Right lung (tissue), 2 donors: ENCODE measurements at regions not wholly inside any gene's neighbourhood (a gene's known extent, or its start where the extent isn't known, plus 50 kb on each side); places are given as distances from the start of the nearest gene placed in this dataset.
A peak's percentile ranks its signal among the peaks of the same experiment; 100 is the strongest.
"Not testable (repeated sequence)": the region's sequence is repeated elsewhere in the genome, so short reads cannot be mapped to it uniquely, and the experiment has no call there.

ENCODE experiments used
- DNase-seq, 2 donors: peaks; one replicate each; pipeline ENCODE4 v3.0.0-alpha.2; 2013

DNA sequence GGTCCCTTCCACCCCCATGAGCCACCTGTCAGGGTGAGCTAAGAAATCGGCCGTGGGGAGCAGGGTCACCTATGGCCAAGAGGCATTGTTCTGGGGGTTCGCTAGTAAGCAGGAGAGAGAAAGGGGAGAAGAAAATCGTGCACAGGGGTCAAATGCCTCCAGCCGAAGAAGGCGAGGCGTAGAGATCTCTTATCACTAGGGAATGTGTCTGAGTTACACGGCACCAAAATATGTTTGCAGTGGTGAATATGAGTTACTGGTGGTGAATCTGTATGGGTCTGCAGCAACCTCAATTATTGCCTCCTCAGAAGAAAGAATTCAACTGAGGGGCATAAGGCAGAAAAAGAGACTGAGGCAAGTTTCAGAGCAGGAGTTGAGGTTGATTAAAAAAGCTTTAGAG, 54.2 kb upstream of the RABGAP1L start:
- no peak for DNase-seq

DNA sequence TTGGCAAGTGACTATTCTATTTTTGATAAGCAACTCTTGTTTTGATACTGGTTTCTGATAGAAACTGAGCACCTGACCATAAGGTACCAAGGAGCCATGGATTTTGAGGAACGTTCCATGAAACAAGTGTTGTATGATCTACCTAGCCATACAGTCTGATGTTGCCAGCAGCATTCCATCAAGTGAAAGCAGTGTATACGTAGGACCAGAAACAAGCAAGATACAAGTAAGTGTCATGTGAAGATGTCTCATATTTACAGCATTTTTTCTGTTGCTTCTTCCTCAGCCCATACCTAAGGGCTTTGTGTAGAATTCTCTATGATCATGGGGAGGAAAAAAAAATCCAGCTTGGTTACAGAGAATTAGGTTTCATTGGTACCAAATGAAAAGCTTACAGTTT, 55.6 kb upstream of the RABGAP1L start:
- no peak for DNase-seq

- DNase-seq: not testable (repeated sequence)
These were observed 57.3 kb upstream of the RABGAP1L start for GRCh38 chr1:174101976-174102375.

DNA sequence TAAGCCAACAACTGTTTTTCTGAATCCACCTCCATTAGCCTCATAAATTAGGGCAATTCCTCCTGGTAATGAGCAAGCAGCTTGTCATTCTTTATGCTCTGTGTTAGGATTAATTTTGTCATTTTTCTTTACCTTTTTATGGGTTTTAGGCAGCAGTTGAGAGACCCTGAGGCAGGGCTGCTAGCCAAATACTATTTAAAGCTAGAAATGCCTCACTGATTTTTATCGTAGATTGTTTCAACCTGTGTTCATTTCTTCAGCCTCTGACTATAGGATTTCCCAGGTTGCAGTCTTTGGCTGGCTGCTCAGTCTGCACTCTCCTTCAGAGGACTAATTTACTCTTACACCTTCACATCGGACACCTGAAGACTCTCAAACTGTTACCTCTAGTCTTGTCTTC, 61.9 kb upstream of the RABGAP1L start:
- DNase-seq: no peak

DNA sequence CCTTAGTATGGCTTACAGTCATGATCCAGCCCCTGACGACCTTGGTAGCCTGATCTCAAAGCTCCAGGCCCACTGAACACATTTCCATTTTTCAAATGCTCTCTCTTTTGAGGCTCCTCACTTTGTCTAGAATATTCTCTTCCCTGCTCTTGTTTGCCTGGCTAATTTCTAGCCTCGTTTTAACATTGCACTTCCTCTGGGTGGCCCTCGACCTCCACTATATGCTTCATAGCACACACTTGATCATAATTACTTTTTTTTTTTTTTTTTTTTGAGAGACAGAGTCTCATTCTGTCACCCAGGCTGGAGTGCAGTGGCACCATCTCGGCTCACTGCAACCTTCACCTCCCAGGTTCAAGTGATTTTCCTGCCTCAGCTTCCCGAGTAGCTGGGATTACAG, 65.5 kb upstream of the RABGAP1L start:
- not testable (repeated sequence) for DNase-seq

DNA sequence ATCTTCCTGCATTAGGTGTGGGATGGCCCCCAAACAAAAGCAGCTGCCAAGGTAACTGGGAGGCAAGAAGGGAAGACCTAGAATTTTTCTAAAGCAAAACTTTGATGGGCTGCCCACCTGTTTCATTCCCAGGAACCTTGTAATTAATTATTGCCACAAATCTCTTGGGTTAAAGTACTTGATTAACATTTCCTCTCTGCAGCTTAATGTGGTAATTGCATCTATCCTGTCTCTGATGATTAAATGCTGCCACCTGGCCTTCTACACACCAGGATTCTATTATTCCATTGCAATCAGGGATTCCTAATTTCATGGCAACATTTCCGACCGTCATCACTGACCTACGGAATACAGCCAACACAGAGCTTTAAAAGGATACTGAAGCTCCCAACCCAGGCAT, 68.3 kb upstream of the RC3H1 start:
- DNase-seq: no peak

GRCh38 chr1:174080819-174081218, 58.7 kb upstream of the RC3H1 start:
- no peak for DNase-seq

DNA sequence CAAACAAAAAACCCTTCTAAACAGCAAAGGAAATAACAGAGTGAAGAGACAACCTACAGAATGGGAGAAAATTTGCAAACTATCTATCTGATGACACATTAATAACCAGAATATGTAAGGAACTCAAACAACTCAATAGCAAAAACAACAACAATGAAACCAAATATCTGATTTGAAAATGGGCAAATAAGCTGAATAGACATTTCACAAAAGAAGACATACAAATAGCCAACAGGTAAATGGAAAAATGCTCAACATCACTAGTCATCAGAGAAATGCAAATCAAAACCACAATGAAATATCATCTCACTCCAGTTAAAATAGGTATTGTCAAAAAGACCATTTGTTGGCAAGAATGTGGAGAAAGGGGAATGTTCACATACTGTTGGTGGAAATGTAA, 57.6 kb upstream of the RC3H1 start:
- DNase-seq: no peak

DNA sequence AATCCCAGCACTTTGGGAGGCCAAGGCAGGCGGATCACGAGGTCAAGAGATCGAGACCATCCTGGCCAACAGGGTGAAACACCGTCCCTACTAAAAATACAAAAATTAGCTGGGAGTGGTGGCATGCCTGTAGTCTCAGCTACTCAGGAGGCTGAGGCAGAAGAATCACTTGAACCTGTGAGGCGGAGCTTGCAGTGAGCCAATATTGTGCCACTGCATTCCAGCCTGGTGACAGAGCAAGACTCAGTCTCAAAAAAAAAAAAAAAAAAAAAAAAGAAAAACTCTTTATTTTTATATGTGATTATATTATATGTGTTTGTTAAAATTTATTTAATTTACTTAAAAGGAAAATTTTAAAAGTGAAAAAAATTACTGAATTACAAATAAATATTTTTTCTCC, 56.8 kb upstream of the RC3H1 start:
- not testable (repeated sequence) for DNase-seq

- DNase-seq: no peak
These were observed 55.8 kb upstream of the RC3H1 start for GRCh38 chr1:174077749-174078490.

- no peak for DNase-seq
These were observed 53.1 kb upstream of the RC3H1 start for GRCh38 chr1:174075245-174075692.

DNA sequence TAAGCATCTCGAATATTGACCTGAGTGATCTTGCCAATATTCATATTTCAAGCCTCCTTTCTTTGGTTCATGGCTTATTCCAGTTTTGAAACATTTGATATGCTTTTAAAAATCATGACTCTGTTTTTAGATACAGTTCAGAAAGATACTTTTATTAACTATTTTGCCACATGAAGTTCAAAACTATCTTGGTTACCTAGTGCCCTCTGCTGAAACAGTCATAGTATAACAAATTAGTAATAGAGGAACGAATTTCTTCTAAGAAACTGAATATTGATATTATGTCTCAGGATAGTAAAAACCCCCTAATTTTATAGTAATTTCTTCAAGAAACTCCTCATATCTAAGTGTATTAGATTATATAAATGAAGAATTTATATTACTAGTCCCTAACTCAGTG, 52.6 kb upstream of the RC3H1 start:
- peak in 1 of 2 donors; percentile 8 for DNase-seq

DNA sequence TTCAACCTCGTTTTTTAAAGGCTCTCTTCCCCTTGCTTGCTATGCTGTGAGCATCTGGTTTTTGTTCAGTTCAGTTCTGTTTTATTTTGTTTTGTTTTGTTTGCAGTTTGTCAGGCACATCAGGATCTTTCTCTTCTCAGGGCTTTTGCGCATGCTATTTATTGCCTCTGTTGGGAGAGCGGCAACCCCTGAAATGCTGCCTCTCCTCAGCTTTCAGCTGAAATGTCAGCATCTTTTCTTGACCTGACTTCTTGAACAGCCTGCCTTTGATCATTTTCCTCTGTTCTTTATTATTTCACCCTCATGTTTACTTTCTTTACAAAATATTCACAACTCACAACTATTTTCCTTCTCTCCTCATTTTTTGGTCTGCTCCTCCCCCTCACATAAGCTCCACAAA, 50.4 kb upstream of the RC3H1 start:
- DNase-seq: peak in 1 of 2 donors; percentile 12
